ENCODE measurements at regions not wholly inside any gene's neighbourhood (a gene's known extent, or its start where the extent isn't known, plus 50 kb on each side); places are given as distances from the start of the nearest gene placed in this dataset.

DNA sequence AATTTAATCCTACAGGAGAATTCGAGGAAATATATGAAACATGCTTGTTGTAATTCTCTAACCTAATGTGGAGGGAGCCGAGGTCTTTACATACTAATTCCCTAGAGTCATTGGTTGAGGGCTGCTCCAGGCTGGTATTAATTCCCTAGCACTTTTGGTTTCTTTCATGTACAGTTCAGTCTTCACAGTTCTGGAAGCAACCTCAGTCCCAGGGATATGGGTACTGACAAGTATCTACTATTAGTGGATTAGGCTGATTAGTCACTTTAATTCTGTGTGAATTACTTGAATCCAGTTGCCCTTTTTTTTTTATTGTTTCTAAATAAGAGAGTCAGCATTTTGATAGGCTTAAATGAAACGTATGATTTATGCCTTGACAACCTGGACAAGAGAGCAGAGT is 172.3 kb upstream of the HTR2A start:
- TF ChIP-seq CTCF (conservative IDR thresholded peaks at IDR 0.05; ENCODE audit: low read length) (no peak), EZH2phosphoT487 (IDR thresholded peaks at IDR 0.05; ENCODE audit: borderline replicate concordance) (no peak)

Measured in Loucy (cell line).